ENCODE measurements at regions not wholly inside any gene's neighbourhood (a gene's known extent, or its start where the extent isn't known, plus 50 kb on each side); places are given as distances from the start of the nearest gene placed in this dataset.

- ATAC-seq: no peak
- no peak overlapping the region for H3K27ac Mint-ChIP-seq
- POLR2A ChIA-PET: no interaction called here
- peaks cover 15% of the 10 kb centered on the region for H3K9me3 Mint-ChIP-seq
- no peaks in the 10 kb centered on the region for H3K36me3 Mint-ChIP-seq (ENCODE audit: low read depth)
- H3K27me3 Mint-ChIP-seq: no peaks in the 10 kb centered on the region
- no peaks in the 10 kb centered on the region for H3K4me1 Mint-ChIP-seq (ENCODE audit: low read depth)
- DNase-seq: no peak
- intact Hi-C loops (cut with micrococcal nuclease): no loop called here
- no peak overlapping the region for H3K4me3 Mint-ChIP-seq
- CTCF ChIA-PET: no interaction called here
- TF ChIP-seq CTCF (IDR thresholded peaks at IDR 0.05): no peak
Measured at GRCh38 chr18:3388323-3388722, 61.6 kb upstream of the TGIF1 start.

GRCh38 chr18:3388980-3389379 lies 61.0 kb upstream of the TGIF1 start:
- ChIA-PET POLR2A (no interaction called here), CTCF (no interaction called here)
- no peaks in the 10 kb centered on the region for H3K36me3 Mint-ChIP-seq (ENCODE audit: low read depth)
- no peak overlapping the region for H3K27ac Mint-ChIP-seq
- intact Hi-C loops (cut with micrococcal nuclease): no loop called here
- ATAC-seq (no peak), DNase-seq (no peak)
- H3K9me3 Mint-ChIP-seq: peaks cover 15% of the 10 kb centered on the region
- H3K4me3 Mint-ChIP-seq: no peak overlapping the region
- no peaks in the 10 kb centered on the region for H3K4me1 Mint-ChIP-seq (ENCODE audit: low read depth)
- H3K27me3 Mint-ChIP-seq: no peaks in the 10 kb centered on the region
- no peak for TF ChIP-seq CTCF (IDR thresholded peaks at IDR 0.05)

- no peaks in the 10 kb centered on the region for H3K36me3 Mint-ChIP-seq (ENCODE audit: low read depth)
- intact Hi-C loops (cut with micrococcal nuclease): no loop called here
- ATAC-seq (no peak), DNase-seq (no peak)
- peaks cover 21% of the 10 kb centered on the region for H3K9me3 Mint-ChIP-seq
- H3K27me3 Mint-ChIP-seq: no peaks in the 10 kb centered on the region
- H3K27ac Mint-ChIP-seq: no peak overlapping the region
- POLR2A ChIA-PET: no interaction called here
- no peak for TF ChIP-seq CTCF (IDR thresholded peaks at IDR 0.05)
- CTCF ChIA-PET: no interaction called here
- H3K4me1 Mint-ChIP-seq (ENCODE audit: low read depth): no peaks in the 10 kb centered on the region
- H3K4me3 Mint-ChIP-seq: no peak overlapping the region
Measured at GRCh38 chr18:3389977-3390376, 60.0 kb upstream of the TGIF1 start.

GRCh38 chr18:3391704-3392466 lies 58.1 kb upstream of the TGIF1 start:
- Mint-ChIP-seq H3K4me3 (no peak overlapping the region), H3K27ac (no peak overlapping the region), H3K4me1 (ENCODE audit: low read depth) (no peaks in the 10 kb centered on the region), H3K9me3 (peaks cover 22% of the 10 kb centered on the region), H3K27me3 (no peaks in the 10 kb centered on the region), H3K36me3 (ENCODE audit: low read depth) (no peaks in the 10 kb centered on the region)
- no peak for DNase-seq
- no peak for TF ChIP-seq CTCF (IDR thresholded peaks at IDR 0.05)
- POLR2A ChIA-PET: no interaction called here
- CTCF ChIA-PET: interaction anchor here (1.0 to 2.4 kb wide), 3 partner anchors 16 to 545 kb away, joined by 3 to 9 read pairs (median 4); partner anchors contain the start of gene EMILIN2
- ATAC-seq: no peak
- intact Hi-C loops (cut with micrococcal nuclease): no loop called here

GRCh38 chr18:3392467-3392855 lies 57.5 kb upstream of the TGIF1 start:
- ChIA-PET POLR2A (no interaction called here), CTCF (interaction anchor here (1.0 to 2.4 kb wide), 2 partner anchors 273 to 545 kb away, joined by 3 to 9 read pairs; partner anchors contain the start of gene EMILIN2)
- ATAC-seq: no peak
- intact Hi-C loops (cut with micrococcal nuclease): no loop called here
- H3K27me3 Mint-ChIP-seq: no peaks in the 10 kb centered on the region
- H3K4me1 Mint-ChIP-seq (ENCODE audit: low read depth): no peaks in the 10 kb centered on the region
- no peak overlapping the region for H3K27ac Mint-ChIP-seq
- DNase-seq: no peak
- H3K36me3 Mint-ChIP-seq (ENCODE audit: low read depth): no peaks in the 10 kb centered on the region
- H3K9me3 Mint-ChIP-seq: peaks cover 22% of the 10 kb centered on the region
- TF ChIP-seq CTCF (IDR thresholded peaks at IDR 0.05): no peak
- no peak overlapping the region for H3K4me3 Mint-ChIP-seq

Data from activated CD8-positive, alpha-beta T cell treated with anti-CD3 and anti-CD28 coated beads for 36 hours (primary cell).